ENCODE measurements at regions not wholly inside any gene's neighbourhood (a gene's known extent, or its start where the extent isn't known, plus 50 kb on each side); places are given as distances from the start of the nearest gene placed in this dataset.

DNA sequence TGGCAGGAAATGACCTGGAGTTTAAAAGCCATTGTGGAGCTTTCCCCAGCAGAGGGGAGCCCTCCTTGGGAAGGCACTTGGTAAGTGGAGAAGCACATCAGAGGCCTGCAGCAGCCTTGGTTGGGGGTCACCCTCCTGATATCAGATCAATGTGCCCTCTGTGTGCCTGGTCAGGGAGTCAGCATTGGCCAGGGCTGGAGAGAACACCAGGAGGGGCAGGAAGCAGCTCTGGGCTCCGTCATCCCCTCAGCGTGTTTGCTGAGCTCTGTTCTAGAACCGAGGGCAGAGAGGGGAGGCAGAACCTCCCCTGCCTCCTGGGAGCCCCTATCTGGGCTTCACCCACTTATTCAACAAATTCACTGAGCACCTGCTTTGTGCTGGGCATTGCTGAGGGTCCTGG, 846.0 kb downstream of the TBC1D22A start:
- no peak for ATAC-seq (ENCODE audit: low read depth)
- intact Hi-C loops (cut with micrococcal nuclease), result no loop called here
- H3K27ac ChIP-seq (ENCODE audit: low read length in 2 of 2), result no peak overlapping the region
- H3K9ac ChIP-seq (ENCODE audit: low read length), result no peak overlapping the region
- H3K4me1 ChIP-seq (ENCODE audit: control insufficient read depth in 2 of 2, insufficient read depth in 2 of 2, low read length in 2 of 2), result no peaks in the 10 kb centered on the region
- H3K36me3 ChIP-seq (replicated peaks in 1 of 2; ENCODE audit: control extremely low read depth in 1 of 2, control insufficient read depth in 1 of 2, extremely low read depth in 1 of 2, insufficient read depth in 2 of 2, low read length in 1 of 2), result no peaks in the 10 kb centered on the region
- peaks cover 5% of the 10 kb centered on the region for H3K9me3 Mint-ChIP-seq (ENCODE audit: insufficient read depth)
- DNase-seq, result no peak
- H3K4me1 Mint-ChIP-seq, result no peaks in the 10 kb centered on the region
- no peak overlapping the region for H3K4me3 Mint-ChIP-seq
- H2AFZ ChIP-seq (ENCODE audit: insufficient read depth, low read depth, low read length, poor library complexity, severe bottlenecking), result no peak overlapping the region
- no peaks in the 10 kb centered on the region for H3K79me2 ChIP-seq (ENCODE audit: control insufficient read depth, insufficient read depth, low read length)
- no peaks in the 10 kb centered on the region for H3K27me3 ChIP-seq (replicated peaks in 1 of 4; ENCODE audit: control extremely low read depth in 1 of 4, control insufficient read depth in 3 of 4, insufficient read depth in 4 of 4, low read length in 3 of 4)
- H3K4me3 ChIP-seq (ENCODE audit: control extremely low read depth in 1 of 5, extremely low read depth in 1 of 5, insufficient read depth in 1 of 5, low read depth in 2 of 5, low read length in 4 of 5), result no peak overlapping the region
- CTCF ChIA-PET, result no interaction called here
- no peaks in the 10 kb centered on the region for H4K20me1 ChIP-seq (ENCODE audit: control insufficient read depth, insufficient read depth, low read length, poor library complexity, severe bottlenecking)
- WGBS (ENCODE audit: insufficient coverage), result 90% methylated on average over 3 of the region's 3 CpGs
- no peak for TF ChIP-seq EZH2 (IDR thresholded peaks at IDR 0.05; ENCODE audit: borderline replicate concordance, insufficient read depth, low read depth, low read length, poor library complexity, severe bottlenecking)
- TF ChIP-seq, protein P1, sequence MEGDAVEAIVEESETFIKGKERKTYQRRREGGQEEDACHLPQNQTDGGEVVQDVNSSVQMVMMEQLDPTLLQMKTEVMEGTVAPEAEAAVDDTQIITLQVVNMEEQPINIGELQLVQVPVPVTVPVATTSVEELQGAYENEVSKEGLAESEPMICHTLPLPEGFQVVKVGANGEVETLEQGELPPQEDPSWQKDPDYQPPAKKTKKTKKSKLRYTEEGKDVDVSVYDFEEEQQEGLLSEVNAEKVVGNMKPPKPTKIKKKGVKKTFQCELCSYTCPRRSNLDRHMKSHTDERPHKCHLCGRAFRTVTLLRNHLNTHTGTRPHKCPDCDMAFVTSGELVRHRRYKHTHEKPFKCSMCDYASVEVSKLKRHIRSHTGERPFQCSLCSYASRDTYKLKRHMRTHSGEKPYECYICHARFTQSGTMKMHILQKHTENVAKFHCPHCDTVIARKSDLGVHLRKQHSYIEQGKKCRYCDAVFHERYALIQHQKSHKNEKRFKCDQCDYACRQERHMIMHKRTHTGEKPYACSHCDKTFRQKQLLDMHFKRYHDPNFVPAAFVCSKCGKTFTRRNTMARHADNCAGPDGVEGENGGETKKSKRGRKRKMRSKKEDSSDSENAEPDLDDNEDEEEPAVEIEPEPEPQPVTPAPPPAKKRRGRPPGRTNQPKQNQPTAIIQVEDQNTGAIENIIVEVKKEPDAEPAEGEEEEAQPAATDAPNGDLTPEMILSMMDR (IDR thresholded peaks at IDR 0.05), result no peak
- POLR2A ChIA-PET, result no interaction called here
- peaks cover 0 to 21% (median 0%) of the 10 kb centered on the region in 3 donors for H3K9me3 ChIP-seq (ENCODE audit: control extremely low read depth in 1 of 3, control insufficient read depth in 2 of 3, insufficient read depth in 1 of 3, low read length in 2 of 3)
- no peak overlapping the region for H3K27ac Mint-ChIP-seq
- H3K4me2 ChIP-seq (replicated peaks; ENCODE audit: low read depth, low read length, poor library complexity, severe bottlenecking), result no peak overlapping the region
- H3K27me3 Mint-ChIP-seq, result peaks cover 14% of the 10 kb centered on the region

DNA sequence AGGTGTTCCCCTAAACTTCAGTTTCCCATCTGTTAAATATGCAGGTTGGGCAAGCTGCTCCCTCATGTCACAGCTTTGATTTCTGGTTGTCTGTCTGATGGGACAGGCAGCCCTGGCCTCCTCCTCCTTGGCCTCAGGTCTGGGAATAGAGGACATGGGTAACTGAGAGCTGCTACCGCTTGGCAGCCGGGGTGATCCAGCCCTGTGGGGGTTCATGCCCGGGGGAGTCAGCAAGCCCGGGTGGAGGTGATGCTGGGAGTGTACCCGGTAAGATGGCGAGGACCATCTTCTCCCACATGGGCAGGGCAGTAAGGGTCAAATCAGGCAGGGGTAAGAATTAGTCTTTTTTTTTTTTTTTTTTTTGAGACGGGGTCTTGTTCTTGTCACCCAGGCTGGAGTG, 845.0 kb downstream of the TBC1D22A start:
- POLR2A ChIA-PET, result no interaction called here
- no peaks in the 10 kb centered on the region for H3K4me1 Mint-ChIP-seq
- H3K9me3 ChIP-seq (ENCODE audit: control extremely low read depth in 1 of 3, control insufficient read depth in 2 of 3, insufficient read depth in 1 of 3, low read length in 2 of 3), result peaks cover 0 to 25% (median 0%) of the 10 kb centered on the region in 3 donors
- no peak for DNase-seq
- H3K27ac Mint-ChIP-seq, result no peak overlapping the region
- H3K27me3 ChIP-seq (replicated peaks in 1 of 4; ENCODE audit: control extremely low read depth in 1 of 4, control insufficient read depth in 3 of 4, insufficient read depth in 4 of 4, low read length in 3 of 4), result no peaks in the 10 kb centered on the region
- H3K4me2 ChIP-seq (replicated peaks; ENCODE audit: low read depth, low read length, poor library complexity, severe bottlenecking), result no peak overlapping the region
- H3K79me2 ChIP-seq (ENCODE audit: control insufficient read depth, insufficient read depth, low read length), result no peaks in the 10 kb centered on the region
- WGBS (ENCODE audit: insufficient coverage), result 87% methylated on average over 6 of the region's 7 CpGs
- peaks cover 14% of the 10 kb centered on the region for H3K27me3 Mint-ChIP-seq
- no peaks in the 10 kb centered on the region for H4K20me1 ChIP-seq (ENCODE audit: control insufficient read depth, insufficient read depth, low read length, poor library complexity, severe bottlenecking)
- no peak for ATAC-seq (ENCODE audit: low read depth)
- peaks cover 5% of the 10 kb centered on the region for H3K9me3 Mint-ChIP-seq (ENCODE audit: insufficient read depth)
- no peak overlapping the region for H2AFZ ChIP-seq (ENCODE audit: insufficient read depth, low read depth, low read length, poor library complexity, severe bottlenecking)
- no peak overlapping the region for H3K9ac ChIP-seq (ENCODE audit: low read length)
- no peaks in the 10 kb centered on the region for H3K36me3 ChIP-seq (replicated peaks in 1 of 2; ENCODE audit: control extremely low read depth in 1 of 2, control insufficient read depth in 1 of 2, extremely low read depth in 1 of 2, insufficient read depth in 2 of 2, low read length in 1 of 2)
- no peaks in the 10 kb centered on the region for H3K4me1 ChIP-seq (ENCODE audit: control insufficient read depth in 2 of 2, insufficient read depth in 2 of 2, low read length in 2 of 2)
- TF ChIP-seq, protein P1 (IDR thresholded peaks at IDR 0.05), result no peak
- no peak for TF ChIP-seq EZH2 (IDR thresholded peaks at IDR 0.05; ENCODE audit: borderline replicate concordance, insufficient read depth, low read depth, low read length, poor library complexity, severe bottlenecking)
- no peak overlapping the region for H3K4me3 Mint-ChIP-seq
- CTCF ChIA-PET, result no interaction called here
- H3K4me3 ChIP-seq (ENCODE audit: control extremely low read depth in 1 of 5, extremely low read depth in 1 of 5, insufficient read depth in 1 of 5, low read depth in 2 of 5, low read length in 4 of 5), result no peak overlapping the region
- intact Hi-C loops (cut with micrococcal nuclease), result no loop called here
- H3K27ac ChIP-seq (ENCODE audit: low read length in 2 of 2), result no peak overlapping the region
